ES-I3 (cell line): ENCODE measurements at regions not wholly inside any gene's neighbourhood (a gene's known extent, or its start where the extent isn't known, plus 50 kb on each side); places are given as distances from the start of the nearest gene placed in this dataset.

Experiments
- H3K36me3 ChIP-seq: 2 replicates; pipeline ENCODE4 v1.6.1; 2013; ENCODE audit warnings: mild to moderate bottlenecking, low read length, control low read depth, moderate library complexity; ENCODE audit not compliant: insufficient read depth
- H3K4me1 ChIP-seq: 2 replicates; pipeline ENCODE4 v1.6.1; 2013; ENCODE audit warnings: mild to moderate bottlenecking, control low read depth, low read length; ENCODE audit not compliant: insufficient read depth
- H3K9ac ChIP-seq: 2 replicates; pipeline ENCODE4 v1.6.1; 2013; ENCODE audit warnings: low read depth, mild to moderate bottlenecking, low read length, moderate library complexity
- H3K9me3 ChIP-seq: 2 replicates; pipeline ENCODE4 v1.6.1; 2013; ENCODE audit warnings: mild to moderate bottlenecking, low read length, moderate library complexity; ENCODE audit not compliant: control insufficient read depth, insufficient read depth

DNA sequence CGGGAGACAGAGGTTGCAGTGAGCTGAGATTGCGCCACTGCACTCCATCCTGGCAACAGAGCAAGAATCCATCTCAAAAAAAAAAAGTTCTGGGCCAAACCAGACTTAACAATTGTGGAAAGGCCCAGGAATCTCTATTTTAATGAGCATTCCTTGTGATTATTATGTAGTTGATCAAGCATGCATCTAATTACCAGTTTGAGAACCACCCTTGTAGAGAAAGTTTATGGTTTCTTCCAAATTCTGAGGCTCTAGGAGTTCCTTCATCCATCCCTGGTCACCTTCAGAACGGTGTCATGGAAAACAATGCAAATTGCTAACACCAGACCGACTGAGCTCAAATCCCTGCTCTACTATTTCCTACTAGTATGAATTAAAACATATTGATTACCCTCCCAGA is 246.3 kb upstream of the KLHL29 start:
- no peaks in the 10 kb centered on the region for H3K9me3 ChIP-seq
- no peak overlapping the region for H3K9ac ChIP-seq
- no peaks in the 10 kb centered on the region for H3K36me3 ChIP-seq
- H3K4me1 ChIP-seq, result peaks cover 9% of the 10 kb centered on the region; the same call in 1 of the 2 replicates

DNA sequence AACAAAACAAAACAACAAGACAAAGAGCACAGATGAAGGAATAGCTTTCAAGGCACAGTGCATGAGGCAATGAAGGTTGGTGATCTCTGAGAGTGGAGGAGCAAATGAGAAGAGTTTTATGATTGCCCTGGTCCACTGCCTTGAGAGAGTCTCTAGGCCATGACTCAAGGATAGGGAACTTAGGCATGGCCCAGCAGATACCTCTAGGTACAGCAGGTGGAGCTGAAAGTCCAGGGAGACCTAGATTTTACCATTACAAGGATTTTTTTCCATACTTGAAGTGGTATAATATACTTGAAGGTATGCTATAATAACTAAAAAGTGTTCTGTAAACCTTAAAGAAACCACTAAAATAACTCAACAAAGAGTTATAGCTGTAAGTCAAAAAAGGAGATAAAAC is 239.5 kb upstream of the KLHL29 start:
- Histone ChIP-seq H3K9ac (no peak overlapping the region), H3K36me3 (no peaks in the 10 kb centered on the region), H3K4me1 (no peaks in the 10 kb centered on the region), H3K9me3 (no peaks in the 10 kb centered on the region)

- Histone ChIP-seq H3K36me3 (no peaks in the 10 kb centered on the region), H3K4me1 (no peaks in the 10 kb centered on the region), H3K9me3 (no peaks in the 10 kb centered on the region), H3K9ac (no peak overlapping the region)
These were observed 239.0 kb upstream of the KLHL29 start for GRCh38 chr2:23146011-23146410.

DNA sequence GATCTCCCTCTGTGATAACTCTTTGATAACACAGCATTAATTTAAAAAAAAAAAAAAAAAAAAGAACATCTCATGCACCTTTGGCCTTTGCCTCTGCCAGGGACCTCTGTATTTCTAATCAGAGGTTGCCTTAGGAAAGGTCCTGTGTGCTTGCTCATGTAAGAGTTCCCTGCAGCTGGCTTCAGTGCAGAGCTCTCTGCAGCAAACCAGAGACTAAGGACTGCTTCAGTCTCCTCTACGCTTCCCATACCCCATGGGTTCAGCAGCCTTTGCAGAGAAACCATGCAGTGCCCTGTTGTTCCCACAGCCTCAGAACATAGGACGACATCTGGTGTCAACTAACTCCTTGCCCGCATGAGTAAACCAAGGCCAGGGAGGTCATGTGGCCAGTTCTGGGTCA is 236.6 kb upstream of the KLHL29 start:
- Histone ChIP-seq H3K36me3 (no peaks in the 10 kb centered on the region), H3K9me3 (no peaks in the 10 kb centered on the region), H3K4me1 (no peaks in the 10 kb centered on the region), H3K9ac (no peak overlapping the region)

- Histone ChIP-seq H3K9me3 (no peaks in the 10 kb centered on the region), H3K9ac (no peak overlapping the region), H3K36me3 (no peaks in the 10 kb centered on the region), H3K4me1 (no peaks in the 10 kb centered on the region)
These were observed 235.2 kb upstream of the KLHL29 start for GRCh38 chr2:23149777-23150176.

- Histone ChIP-seq H3K9ac (no peak overlapping the region), H3K36me3 (no peaks in the 10 kb centered on the region), H3K4me1 (no peaks in the 10 kb centered on the region), H3K9me3 (no peaks in the 10 kb centered on the region)
These were observed 231.5 kb upstream of the KLHL29 start for GRCh38 chr2:23153484-23153883.

- H3K9ac ChIP-seq, result no peak overlapping the region
- H3K9me3 ChIP-seq, result no peaks in the 10 kb centered on the region
- H3K36me3 ChIP-seq, result no peaks in the 10 kb centered on the region
These were observed 230.0 kb upstream of the KLHL29 start for GRCh38 chr2:23155022-23155421.

DNA sequence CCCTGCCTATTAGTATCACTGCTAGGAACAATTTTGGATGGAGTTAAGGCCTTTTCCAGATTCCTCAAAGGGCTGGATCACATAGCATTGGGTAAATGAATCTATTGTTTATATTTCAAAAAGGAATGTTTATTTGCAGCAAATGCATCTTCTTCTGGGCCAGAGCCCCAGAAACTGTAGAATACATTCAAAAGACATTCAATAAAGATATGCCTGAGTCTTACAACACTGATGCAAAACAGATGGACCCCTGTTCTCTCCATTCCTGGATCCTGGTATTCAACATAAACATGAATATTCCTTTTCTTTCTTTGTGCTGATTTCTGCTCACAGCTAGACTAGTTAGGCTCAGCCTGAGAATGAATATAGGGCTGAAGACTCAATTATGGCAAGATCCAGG is 227.2 kb upstream of the KLHL29 start:
- Histone ChIP-seq H3K4me1 (no peaks in the 10 kb centered on the region), H3K9me3 (no peaks in the 10 kb centered on the region), H3K9ac (no peak overlapping the region), H3K36me3 (no peaks in the 10 kb centered on the region)

More at GRCh38 chr2:23155022-23155421, 230.0 kb upstream of the KLHL29 start:
- no peaks in the 10 kb centered on the region for H3K4me1 ChIP-seq

GRCh38 chr2:23158306-23158705 is 226.7 kb upstream of the KLHL29 start:
- Histone ChIP-seq H3K4me1 (no peaks in the 10 kb centered on the region), H3K9ac (no peak overlapping the region), H3K36me3 (no peaks in the 10 kb centered on the region), H3K9me3 (no peaks in the 10 kb centered on the region)

DNA sequence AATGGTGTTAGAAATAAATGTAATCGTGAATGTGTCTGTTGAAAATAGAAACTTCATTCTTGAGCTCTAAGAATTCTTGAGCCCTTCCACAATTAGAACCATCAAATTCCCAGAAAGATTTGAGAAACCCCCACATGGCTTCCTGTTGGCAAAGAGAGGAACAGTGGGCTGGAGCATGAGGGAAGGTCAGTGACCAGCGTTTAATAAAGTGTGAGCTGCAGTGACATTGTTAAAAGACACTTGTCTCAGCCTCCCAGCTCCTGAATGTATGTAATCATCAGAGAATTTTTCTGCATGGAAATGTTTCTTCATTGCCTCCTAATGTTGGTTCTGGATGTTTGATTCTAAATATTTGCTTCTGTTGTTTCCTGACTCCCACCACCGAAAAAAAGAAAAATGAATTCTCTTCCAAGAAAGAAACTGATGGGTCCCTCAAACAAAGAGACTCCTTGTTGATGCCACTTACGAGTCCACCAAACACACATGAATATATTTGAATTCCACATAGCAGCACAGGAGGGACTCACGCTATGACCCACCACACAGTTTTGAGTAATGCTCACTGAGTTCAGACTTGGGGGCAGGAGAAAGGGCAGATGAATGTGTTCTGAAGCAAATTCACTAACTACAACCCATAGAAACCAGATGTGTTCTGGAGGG is 225.1 kb upstream of the KLHL29 start:
- Histone ChIP-seq H3K36me3 (no peaks in the 10 kb centered on the region), H3K9me3 (no peaks in the 10 kb centered on the region), H3K9ac (no peak overlapping the region), H3K4me1 (no peaks in the 10 kb centered on the region)

DNA sequence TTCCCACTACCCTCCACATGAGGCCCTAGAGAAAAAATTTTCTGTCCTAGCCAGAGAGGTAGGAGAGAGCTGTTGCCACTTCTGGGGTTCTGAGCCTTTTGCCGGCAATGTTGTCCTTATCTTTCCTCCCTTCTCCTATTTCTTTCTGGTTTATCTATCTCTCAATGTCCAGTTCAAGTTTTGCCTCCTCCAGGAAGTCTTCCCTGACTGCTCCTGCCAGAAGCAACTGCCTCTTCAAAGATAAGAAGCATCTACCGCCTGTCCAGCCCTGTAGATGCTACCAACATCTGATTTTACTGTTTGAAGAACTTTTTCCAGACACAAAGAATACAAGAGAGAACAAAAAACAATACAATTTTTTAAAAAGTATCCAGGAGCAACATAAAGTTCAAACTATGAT is 220.8 kb upstream of the KLHL29 start:
- Histone ChIP-seq H3K36me3 (no peaks in the 10 kb centered on the region), H3K9ac (no peak overlapping the region), H3K9me3 (no peaks in the 10 kb centered on the region), H3K4me1 (no peaks in the 10 kb centered on the region)

- Histone ChIP-seq H3K9me3 (peaks cover 5% of the 10 kb centered on the region; the same call in 1 of the 2 replicates), H3K4me1 (no peaks in the 10 kb centered on the region), H3K36me3 (no peaks in the 10 kb centered on the region), H3K9ac (no peak overlapping the region)
These were observed 215.1 kb upstream of the KLHL29 start for GRCh38 chr2:23169896-23170295.

DNA sequence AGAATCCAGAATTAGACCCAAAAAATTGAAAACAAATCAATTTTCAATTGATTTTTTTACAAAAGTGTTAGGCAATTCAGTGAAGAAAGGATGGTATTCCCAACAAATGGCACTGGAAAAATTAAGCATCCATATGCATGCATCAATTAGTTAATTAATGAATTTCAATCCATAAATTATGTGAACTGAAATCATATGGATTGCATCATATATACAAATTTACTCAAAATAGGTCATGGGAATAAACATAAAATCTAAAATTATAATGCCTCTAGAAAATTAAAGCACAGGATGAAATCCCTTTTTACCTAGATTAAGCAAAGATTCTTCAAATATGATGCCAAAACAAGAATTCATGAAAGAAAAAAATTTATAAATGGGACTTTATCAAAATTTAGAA is 213.9 kb upstream of the KLHL29 start:
- Histone ChIP-seq H3K4me1 (no peaks in the 10 kb centered on the region), H3K9me3 (peaks cover 5% of the 10 kb centered on the region; the same call in 1 of the 2 replicates), H3K9ac (no peak overlapping the region), H3K36me3 (no peaks in the 10 kb centered on the region)

- Histone ChIP-seq H3K9ac (no peak overlapping the region), H3K4me1 (no peaks in the 10 kb centered on the region), H3K36me3 (no peaks in the 10 kb centered on the region), H3K9me3 (peaks cover 6% of the 10 kb centered on the region)
These were observed 206.6 kb upstream of the KLHL29 start for GRCh38 chr2:23178396-23178795.

DNA sequence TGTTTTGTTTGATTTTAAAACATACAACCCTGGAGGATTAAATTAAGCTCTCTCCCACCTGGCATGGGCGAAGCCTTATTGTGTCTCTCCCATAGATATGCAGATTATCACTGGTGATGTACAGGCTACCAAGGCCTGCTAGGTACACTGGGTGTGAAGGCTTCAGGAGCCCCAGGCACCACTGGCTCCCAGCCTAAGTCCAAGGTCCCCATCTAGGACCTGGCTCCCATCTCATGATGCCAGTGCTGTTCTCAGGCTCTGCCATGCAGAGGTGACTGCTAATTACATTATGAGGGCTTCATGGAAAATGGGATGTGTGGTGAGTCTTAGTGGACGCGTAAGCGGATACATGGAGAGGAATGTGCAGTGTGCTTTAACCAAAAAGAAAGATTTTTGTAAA is 201.2 kb upstream of the KLHL29 start:
- H3K4me1 ChIP-seq, result no peaks in the 10 kb centered on the region
- H3K9ac ChIP-seq, result no peak overlapping the region
- H3K9me3 ChIP-seq, result peaks cover 6% of the 10 kb centered on the region
- no peaks in the 10 kb centered on the region for H3K36me3 ChIP-seq
